IMR-90 (cell line): ENCODE measurements at regions not wholly inside any gene's neighbourhood (a gene's known extent, or its start where the extent isn't known, plus 50 kb on each side); places are given as distances from the start of the nearest gene placed in this dataset.

ENCODE experiments used
- ATAC-seq: fragments of 200-7000 bp; cut with Tn5 transposase; 2 replicates; pipeline ENCODE4 v1.9.1; 2020; ENCODE audit warnings: low read depth, mild to moderate bottlenecking, moderate library complexity
- BruUV-seq: library from RNA; stranded (reverse); fragments of 400-500 nt; replicated peaks from 2 replicates; lab custom pipeline; 2021; lab: Mats Ljungman, UMichigan
- CTCF ChIA-PET: fragments of 300-600 bp; formaldehyde crosslinking; extraction: SDS; loops from one replicate; lab custom pipeline; 2021; ENCODE audit warnings: antibody characterized with exemption; lab: Yijun Ruan, JAX
- POLR2A ChIA-PET: fragments of 300-600 bp; sonication (Branson Sonifier 250); formaldehyde crosslinking; loops from one replicate; lab custom pipeline; 2022; ENCODE audit warnings: antibody characterized with exemption; ENCODE audit not compliant: unreplicated experiment; lab: Charles Lee
- DNase-seq: peaks from one replicate; pipeline ENCODE4 v3.0.0; 2013
- H2AFZ ChIP-seq: replicated peaks from 2 replicates; pipeline ENCODE3; 2013; ENCODE audit warnings: low read length, mild to moderate bottlenecking; ENCODE audit not compliant: poor library complexity
- H2AK5ac ChIP-seq: 2 replicates; pipeline ENCODE4 v1.6.1; 2013; ENCODE audit warnings: low read depth, low read length, inconsistent platforms
- H2AK9ac ChIP-seq: replicated peaks from 2 replicates; pipeline ENCODE3; 2013; ENCODE audit warnings: mild to moderate bottlenecking, low read depth, low read length, moderate library complexity; ENCODE audit not compliant: poor library complexity
- H2BK120ac ChIP-seq: 2 replicates; pipeline ENCODE4 v1.6.1; 2013; ENCODE audit warnings: low read depth, low read length, inconsistent platforms
- H2BK15ac ChIP-seq: 3 replicates; pipeline ENCODE4 v1.6.1; 2013; ENCODE audit warnings: low read depth, low read length, inconsistent platforms
- H2BK20ac ChIP-seq: 2 replicates; pipeline ENCODE4 v1.6.1; 2013; ENCODE audit warnings: low read depth, mild to moderate bottlenecking, inconsistent platforms, low read length, moderate library complexity
- H2BK5ac ChIP-seq: 2 replicates; pipeline ENCODE4 v1.6.1; 2013; ENCODE audit warnings: mild to moderate bottlenecking, low read depth, low read length, inconsistent platforms; ENCODE audit not compliant: poor library complexity, severe bottlenecking
- H3K14ac ChIP-seq: replicated peaks from 2 replicates; pipeline ENCODE4 v1.6.1; 2013; ENCODE audit warnings: low read depth, low read length, inconsistent platforms
- H3K18ac ChIP-seq: 2 replicates; pipeline ENCODE4 v1.6.1; 2013; ENCODE audit warnings: low read depth, low read length, control low read depth
- H3K23ac ChIP-seq: 2 replicates; pipeline ENCODE4 v1.6.1; 2013; ENCODE audit warnings: low read depth, low read length, inconsistent platforms
- H3K27ac ChIP-seq: 2 replicates; pipeline ENCODE4 v1.5.1; 2013; ENCODE audit warnings: mild to moderate bottlenecking, control low read depth, low read length; ENCODE audit not compliant: insufficient read depth
- H3K27me3 ChIP-seq: 2 replicates; pipeline ENCODE4 v1.6.1; 2013; ENCODE audit warnings: low read length; ENCODE audit not compliant: control insufficient read depth, insufficient read depth
- H3K36me3 ChIP-seq: 2 replicates; pipeline ENCODE4 v1.6.1; 2013; ENCODE audit warnings: low read length, mixed read lengths; ENCODE audit not compliant: control insufficient read depth, insufficient read depth
- H3K4ac ChIP-seq: 2 replicates; pipeline ENCODE4 v1.6.1; 2013; ENCODE audit warnings: low read depth, low read length, inconsistent platforms
- H3K4me1 ChIP-seq: 2 replicates; pipeline ENCODE4 v1.6.1; 2013; ENCODE audit warnings: low read length, mixed read lengths; ENCODE audit not compliant: control insufficient read depth, insufficient read depth
- H3K4me2 ChIP-seq: 2 replicates; pipeline ENCODE4 v1.6.1; 2013; ENCODE audit warnings: low read depth, mild to moderate bottlenecking, control low read depth, low read length, moderate library complexity
- H3K4me3 ChIP-seq: 2 replicates; pipeline ENCODE4 v1.5.1; 2013; ENCODE audit warnings: low read depth, mild to moderate bottlenecking, control low read depth, low read length, moderate library complexity; ENCODE audit not compliant: insufficient read depth
- H3K56ac ChIP-seq: 2 replicates; pipeline ENCODE4 v1.6.1; 2013; ENCODE audit warnings: low read length, inconsistent platforms; ENCODE audit not compliant: insufficient read depth; ENCODE audit errors: extremely low read depth
- H3K79me1 ChIP-seq, 2 experiments: 2 replicates each; pipeline ENCODE4 v1.6.1; 2013; ENCODE audit warnings: low read length in 2 of 2, inconsistent platforms in 1 of 2, low read depth in 1 of 2
- H3K9ac ChIP-seq: 2 replicates; pipeline ENCODE4 v1.6.1; 2013; ENCODE audit warnings: low read depth, low read length, control low read depth
- H3K9me1 ChIP-seq: 2 replicates; pipeline ENCODE4 v1.6.1; 2013; ENCODE audit warnings: low read length, inconsistent platforms; ENCODE audit not compliant: insufficient read depth
- H3K9me3 ChIP-seq: 2 replicates; pipeline ENCODE4 v1.6.1; 2013; ENCODE audit warnings: low read length; ENCODE audit not compliant: control insufficient read depth, insufficient read depth
- H4K20me1 ChIP-seq: 2 replicates; pipeline ENCODE4 v1.6.1; 2013; ENCODE audit warnings: low read length, inconsistent platforms; ENCODE audit not compliant: insufficient read depth
- H4K5ac ChIP-seq: 2 replicates; pipeline ENCODE4 v1.6.1; 2013; ENCODE audit warnings: mild to moderate bottlenecking, low read depth, low read length, control low read depth
- H4K8ac ChIP-seq, 2 experiments: 2 replicates each; pipeline ENCODE4 v1.6.1; 2013; ENCODE audit warnings: low read depth in 2 of 2, low read length in 2 of 2, control low read depth in 1 of 2, inconsistent platforms in 1 of 2
- H4K91ac ChIP-seq: 2 replicates; pipeline ENCODE4 v1.6.1; 2013; ENCODE audit warnings: low read depth, low read length, inconsistent platforms; ENCODE audit not compliant: insufficient read depth
- CEBPB ChIP-seq: IDR thresholded peaks from 2 replicates; pipeline ENCODE4 v1.6.1; 2012; ENCODE audit warnings: low read depth, low read length, improper control_type of control experiment
- MAFK ChIP-seq: IDR thresholded peaks from 2 replicates; pipeline ENCODE4 v1.6.1; 2012; ENCODE audit warnings: low read depth, low read length, improper control_type of control experiment
- POLR2A ChIP-seq: IDR thresholded peaks from 2 replicates; pipeline ENCODE4 v1.6.1; 2012; ENCODE audit warnings: mild to moderate bottlenecking, low read depth, low read length
- RFX5 ChIP-seq: IDR thresholded peaks from 2 replicates; pipeline ENCODE4 v1.8.0; 2012; ENCODE audit warnings: low read depth, mild to moderate bottlenecking, low read length, moderate library complexity
- SMC3 ChIP-seq: fragments of 150-350 bp; IDR thresholded peaks from 2 replicates; pipeline ENCODE4 v1.6.1; 2016; ENCODE audit warnings: low read depth, mild to moderate bottlenecking, antibody characterized with exemption, low read length, moderate library complexity
- WGBS, 2 experiments: methylation state at CpG; one replicate each; pipeline versions ENCODE4 v1.1.5 to v1.1.7; 2013; ENCODE audit warnings: missing lambda C conversion rate in 2 of 2; ENCODE audit not compliant: insufficient read length in 1 of 2; ENCODE audit errors: extremely low coverage in 2 of 2; 5-methylcytosine and 5-hydroxymethylcytosine counted together
- dilution Hi-C: fragments of 300-500 bp; cut with HindIII; formaldehyde crosslinking; loops from one replicate; pipeline ENCODE4 v1.14.3; 2018; ENCODE audit warnings: low sequenced_read_pairs; ENCODE audit not compliant: unreplicated experiment
- in situ Hi-C: fragments of 300-500 bp; cut with MboI; formaldehyde crosslinking; loops from 3 replicates; pipeline ENCODE4 v1.14.3; 2019; ENCODE audit warnings: low sequenced_read_pairs, inconsistent platforms, mixed read lengths
- intact Hi-C: fragments of 100-400 bp; cut with micrococcal nuclease; formaldehyde crosslinking; loops from 2 replicates; pipeline ENCODE4 v1.10.0; 2022

GRCh38 chr12:61863811-61864210, 396.4 kb upstream of the USP15 start:
- H3K4ac ChIP-seq, result no peak overlapping the region
- intact Hi-C loops, result loop anchor here (5.0 kb wide), 1 partner anchor 623 kb away; no protein-coding TSS in a partner anchor
- no peak for TF ChIP-seq POLR2A
- no peak for TF ChIP-seq MAFK
- TF ChIP-seq CEBPB, result no peak
- no peak for TF ChIP-seq SMC3
- TF ChIP-seq RFX5, result no peak
- H3K56ac ChIP-seq, result no peak overlapping the region
- ATAC-seq (no peak), DNase-seq (no peak)
- ChIA-PET POLR2A (no interaction called here), CTCF (no interaction called here)
- no peak overlapping the region for H2BK15ac ChIP-seq
- no peak overlapping the region for H4K91ac ChIP-seq
- H3K27me3 ChIP-seq, result no peaks in the 10 kb centered on the region
- H3K18ac ChIP-seq, result no peak overlapping the region
- H3K23ac ChIP-seq, result no peak overlapping the region
- H2AK9ac ChIP-seq, result no peak overlapping the region
- H3K4me1 ChIP-seq, result no peaks in the 10 kb centered on the region
- H3K36me3 ChIP-seq, result no peaks in the 10 kb centered on the region
- H2BK5ac ChIP-seq, result no peak overlapping the region
- dilution Hi-C loops, result no loop called here
- in situ Hi-C loops, result no loop called here
- no peak overlapping the region for H4K5ac ChIP-seq
- H4K8ac ChIP-seq, result no peak overlapping the region
- no peak overlapping the region for H2AK5ac ChIP-seq
- no peak overlapping the region for H3K14ac ChIP-seq
- H3K9me3 ChIP-seq, result peaks cover 2% of the 10 kb centered on the region
- H3K4me3 ChIP-seq, result no peak overlapping the region
- H2BK120ac ChIP-seq, result no peak overlapping the region
- no peak overlapping the region for H3K27ac ChIP-seq
- no TSS peak for BruUV-seq
- H3K4me2 ChIP-seq, result no peak overlapping the region
- H4K20me1 ChIP-seq, result no peaks in the 10 kb centered on the region
- H3K79me1 ChIP-seq, result no peaks in the 10 kb centered on the region
- WGBS, 2 experiments, result 27% methylated on average over 4 of the region's 6 CpGs; no CpG with 5 or more reads in 1 of the 2 experiments
- H3K9ac ChIP-seq, result no peak overlapping the region
- no peaks in the 10 kb centered on the region for H3K9me1 ChIP-seq
- no peak overlapping the region for H2BK20ac ChIP-seq
- no peak overlapping the region for H2AFZ ChIP-seq
